ENCODE measurements at regions not wholly inside any gene's neighbourhood (a gene's known extent, or its start where the extent isn't known, plus 50 kb on each side); places are given as distances from the start of the nearest gene placed in this dataset.

DNA sequence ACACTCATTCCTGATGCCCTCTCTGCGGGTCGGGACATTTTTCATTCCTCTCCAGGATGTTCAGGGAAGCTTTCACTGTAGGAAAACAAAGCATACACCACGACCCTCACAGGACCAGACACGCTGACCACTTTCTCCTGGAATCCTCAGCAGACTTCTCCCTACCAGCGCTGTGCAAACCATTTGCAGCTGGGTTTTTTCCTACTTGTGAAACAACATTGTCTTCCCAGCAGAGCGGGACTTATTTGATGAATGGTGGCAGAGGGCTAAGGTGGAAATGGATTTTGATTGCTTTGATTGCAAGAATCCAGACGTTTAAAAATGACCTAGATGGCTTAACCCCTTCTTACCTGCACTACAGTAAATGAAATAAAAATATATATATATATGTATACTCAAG is 265.9 kb downstream of the TBC1D4 start:
- TF ChIP-seq SMARCA4 (IDR thresholded peaks at IDR 0.05) (no peak), DPF2 (IDR thresholded peaks at IDR 0.05) (no peak), SPI1 (IDR thresholded peaks at IDR 0.05; ENCODE audit: borderline replicate concordance, low read depth, low read length) (no peak), SIRT6 (IDR thresholded peaks at IDR 0.05; ENCODE audit: low read depth, low read length) (no peak)
- TF ChIP-seq, protein P1, sequence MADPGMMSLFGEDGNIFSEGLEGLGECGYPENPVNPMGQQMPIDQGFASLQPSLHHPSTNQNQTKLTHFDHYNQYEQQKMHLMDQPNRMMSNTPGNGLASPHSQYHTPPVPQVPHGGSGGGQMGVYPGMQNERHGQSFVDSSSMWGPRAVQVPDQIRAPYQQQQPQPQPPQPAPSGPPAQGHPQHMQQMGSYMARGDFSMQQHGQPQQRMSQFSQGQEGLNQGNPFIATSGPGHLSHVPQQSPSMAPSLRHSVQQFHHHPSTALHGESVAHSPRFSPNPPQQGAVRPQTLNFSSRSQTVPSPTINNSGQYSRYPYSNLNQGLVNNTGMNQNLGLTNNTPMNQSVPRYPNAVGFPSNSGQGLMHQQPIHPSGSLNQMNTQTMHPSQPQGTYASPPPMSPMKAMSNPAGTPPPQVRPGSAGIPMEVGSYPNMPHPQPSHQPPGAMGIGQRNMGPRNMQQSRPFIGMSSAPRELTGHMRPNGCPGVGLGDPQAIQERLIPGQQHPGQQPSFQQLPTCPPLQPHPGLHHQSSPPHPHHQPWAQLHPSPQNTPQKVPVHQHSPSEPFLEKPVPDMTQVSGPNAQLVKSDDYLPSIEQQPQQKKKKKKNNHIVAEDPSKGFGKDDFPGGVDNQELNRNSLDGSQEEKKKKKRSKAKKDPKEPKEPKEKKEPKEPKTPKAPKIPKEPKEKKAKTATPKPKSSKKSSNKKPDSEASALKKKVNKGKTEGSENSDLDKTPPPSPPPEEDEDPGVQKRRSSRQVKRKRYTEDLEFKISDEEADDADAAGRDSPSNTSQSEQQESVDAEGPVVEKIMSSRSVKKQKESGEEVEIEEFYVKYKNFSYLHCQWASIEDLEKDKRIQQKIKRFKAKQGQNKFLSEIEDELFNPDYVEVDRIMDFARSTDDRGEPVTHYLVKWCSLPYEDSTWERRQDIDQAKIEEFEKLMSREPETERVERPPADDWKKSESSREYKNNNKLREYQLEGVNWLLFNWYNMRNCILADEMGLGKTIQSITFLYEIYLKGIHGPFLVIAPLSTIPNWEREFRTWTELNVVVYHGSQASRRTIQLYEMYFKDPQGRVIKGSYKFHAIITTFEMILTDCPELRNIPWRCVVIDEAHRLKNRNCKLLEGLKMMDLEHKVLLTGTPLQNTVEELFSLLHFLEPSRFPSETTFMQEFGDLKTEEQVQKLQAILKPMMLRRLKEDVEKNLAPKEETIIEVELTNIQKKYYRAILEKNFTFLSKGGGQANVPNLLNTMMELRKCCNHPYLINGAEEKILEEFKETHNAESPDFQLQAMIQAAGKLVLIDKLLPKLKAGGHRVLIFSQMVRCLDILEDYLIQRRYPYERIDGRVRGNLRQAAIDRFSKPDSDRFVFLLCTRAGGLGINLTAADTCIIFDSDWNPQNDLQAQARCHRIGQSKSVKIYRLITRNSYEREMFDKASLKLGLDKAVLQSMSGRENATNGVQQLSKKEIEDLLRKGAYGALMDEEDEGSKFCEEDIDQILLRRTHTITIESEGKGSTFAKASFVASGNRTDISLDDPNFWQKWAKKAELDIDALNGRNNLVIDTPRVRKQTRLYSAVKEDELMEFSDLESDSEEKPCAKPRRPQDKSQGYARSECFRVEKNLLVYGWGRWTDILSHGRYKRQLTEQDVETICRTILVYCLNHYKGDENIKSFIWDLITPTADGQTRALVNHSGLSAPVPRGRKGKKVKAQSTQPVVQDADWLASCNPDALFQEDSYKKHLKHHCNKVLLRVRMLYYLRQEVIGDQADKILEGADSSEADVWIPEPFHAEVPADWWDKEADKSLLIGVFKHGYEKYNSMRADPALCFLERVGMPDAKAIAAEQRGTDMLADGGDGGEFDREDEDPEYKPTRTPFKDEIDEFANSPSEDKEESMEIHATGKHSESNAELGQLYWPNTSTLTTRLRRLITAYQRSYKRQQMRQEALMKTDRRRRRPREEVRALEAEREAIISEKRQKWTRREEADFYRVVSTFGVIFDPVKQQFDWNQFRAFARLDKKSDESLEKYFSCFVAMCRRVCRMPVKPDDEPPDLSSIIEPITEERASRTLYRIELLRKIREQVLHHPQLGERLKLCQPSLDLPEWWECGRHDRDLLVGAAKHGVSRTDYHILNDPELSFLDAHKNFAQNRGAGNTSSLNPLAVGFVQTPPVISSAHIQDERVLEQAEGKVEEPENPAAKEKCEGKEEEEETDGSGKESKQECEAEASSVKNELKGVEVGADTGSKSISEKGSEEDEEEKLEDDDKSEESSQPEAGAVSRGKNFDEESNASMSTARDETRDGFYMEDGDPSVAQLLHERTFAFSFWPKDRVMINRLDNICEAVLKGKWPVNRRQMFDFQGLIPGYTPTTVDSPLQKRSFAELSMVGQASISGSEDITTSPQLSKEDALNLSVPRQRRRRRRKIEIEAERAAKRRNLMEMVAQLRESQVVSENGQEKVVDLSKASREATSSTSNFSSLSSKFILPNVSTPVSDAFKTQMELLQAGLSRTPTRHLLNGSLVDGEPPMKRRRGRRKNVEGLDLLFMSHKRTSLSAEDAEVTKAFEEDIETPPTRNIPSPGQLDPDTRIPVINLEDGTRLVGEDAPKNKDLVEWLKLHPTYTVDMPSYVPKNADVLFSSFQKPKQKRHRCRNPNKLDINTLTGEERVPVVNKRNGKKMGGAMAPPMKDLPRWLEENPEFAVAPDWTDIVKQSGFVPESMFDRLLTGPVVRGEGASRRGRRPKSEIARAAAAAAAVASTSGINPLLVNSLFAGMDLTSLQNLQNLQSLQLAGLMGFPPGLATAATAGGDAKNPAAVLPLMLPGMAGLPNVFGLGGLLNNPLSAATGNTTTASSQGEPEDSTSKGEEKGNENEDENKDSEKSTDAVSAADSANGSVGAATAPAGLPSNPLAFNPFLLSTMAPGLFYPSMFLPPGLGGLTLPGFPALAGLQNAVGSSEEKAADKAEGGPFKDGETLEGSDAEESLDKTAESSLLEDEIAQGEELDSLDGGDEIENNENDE (IDR thresholded peaks at IDR 0.05; ENCODE audit: low read depth, low read length): no peak
- TF ChIP-seq, protein P2, sequence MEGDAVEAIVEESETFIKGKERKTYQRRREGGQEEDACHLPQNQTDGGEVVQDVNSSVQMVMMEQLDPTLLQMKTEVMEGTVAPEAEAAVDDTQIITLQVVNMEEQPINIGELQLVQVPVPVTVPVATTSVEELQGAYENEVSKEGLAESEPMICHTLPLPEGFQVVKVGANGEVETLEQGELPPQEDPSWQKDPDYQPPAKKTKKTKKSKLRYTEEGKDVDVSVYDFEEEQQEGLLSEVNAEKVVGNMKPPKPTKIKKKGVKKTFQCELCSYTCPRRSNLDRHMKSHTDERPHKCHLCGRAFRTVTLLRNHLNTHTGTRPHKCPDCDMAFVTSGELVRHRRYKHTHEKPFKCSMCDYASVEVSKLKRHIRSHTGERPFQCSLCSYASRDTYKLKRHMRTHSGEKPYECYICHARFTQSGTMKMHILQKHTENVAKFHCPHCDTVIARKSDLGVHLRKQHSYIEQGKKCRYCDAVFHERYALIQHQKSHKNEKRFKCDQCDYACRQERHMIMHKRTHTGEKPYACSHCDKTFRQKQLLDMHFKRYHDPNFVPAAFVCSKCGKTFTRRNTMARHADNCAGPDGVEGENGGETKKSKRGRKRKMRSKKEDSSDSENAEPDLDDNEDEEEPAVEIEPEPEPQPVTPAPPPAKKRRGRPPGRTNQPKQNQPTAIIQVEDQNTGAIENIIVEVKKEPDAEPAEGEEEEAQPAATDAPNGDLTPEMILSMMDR (IDR thresholded peaks at IDR 0.05 in 2 of 3, conservative IDR thresholded peaks at IDR 0.05 in 1 of 3; ENCODE audit: insufficient read depth in 2 of 3, low read depth in 1 of 3, low read length in 3 of 3): no peak

Data from K562 (cell line).